OCI-LY1 (cell line): ENCODE measurements at regions not wholly inside any gene's neighbourhood (a gene's known extent, or its start where the extent isn't known, plus 50 kb on each side); places are given as distances from the start of the nearest gene placed in this dataset.

Experiments
- CTCF ChIP-seq: fragments of 200-600 bp; sonication (generic), shearing (Covaris generic); IDR thresholded peaks from 2 replicates; pipeline ENCODE4 v1.5.1; 2017; ENCODE audit warnings: mild to moderate bottlenecking, antibody characterized with exemption, low read length, moderate library complexity, mixed read lengths
- EZH2 ChIP-seq: fragments of 200-600 bp; sonication (generic), shearing (Covaris generic); IDR thresholded peaks from 2 replicates; pipeline ENCODE4 v1.8.0; 2017; ENCODE audit warnings: borderline replicate concordance, mixed run types, mild to moderate bottlenecking, antibody characterized with exemption, low read length, moderate library complexity, mixed read lengths

DNA sequence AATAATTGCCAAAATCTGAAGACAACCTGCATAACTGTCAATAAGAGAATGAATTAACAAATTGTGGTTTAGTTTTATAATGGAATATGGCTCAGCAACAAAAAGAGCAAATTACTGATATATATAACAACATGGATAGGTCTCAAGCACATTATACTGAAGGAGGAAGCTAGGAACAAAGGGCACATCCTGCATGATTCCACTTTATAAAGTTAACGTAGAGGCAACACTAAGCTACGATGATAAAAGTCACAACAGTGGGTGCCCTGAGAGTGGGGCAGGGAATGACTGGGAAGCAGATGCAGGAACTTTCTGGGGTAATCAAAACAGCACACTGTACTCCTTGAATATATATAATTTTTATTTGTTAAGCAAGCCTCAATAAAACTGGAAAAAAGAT lies 165.2 kb downstream of the RMI1 start:
- TF ChIP-seq CTCF (no peak), EZH2 (no peak)
